ENCODE measurements at regions not wholly inside any gene's neighbourhood (a gene's known extent, or its start where the extent isn't known, plus 50 kb on each side); places are given as distances from the start of the nearest gene placed in this dataset.

DNA sequence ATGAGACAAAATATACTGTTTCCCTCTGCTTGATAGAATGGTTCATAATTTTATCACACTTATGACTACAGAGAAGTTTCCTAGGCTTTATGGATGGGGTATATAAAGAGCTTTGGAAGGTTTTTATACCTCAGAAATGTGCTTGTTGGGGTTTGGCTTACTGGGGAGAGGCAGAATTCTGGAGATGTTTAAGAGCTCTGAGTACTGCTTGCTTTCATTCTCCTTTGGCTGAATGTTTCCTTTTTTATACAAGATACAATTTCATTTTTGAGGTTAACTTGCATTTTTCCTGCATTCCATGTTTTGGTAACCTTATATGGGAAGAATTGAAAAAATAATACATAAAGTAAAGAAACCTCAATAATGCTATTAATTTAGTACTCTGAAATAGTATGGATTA is 157.7 kb upstream of the COL11A1 start:
- no peaks in the 10 kb centered on the region for H3K79me2 ChIP-seq (ENCODE audit: insufficient read depth, low read length)
- H3K36me3 ChIP-seq (ENCODE audit: control insufficient read depth in 1 of 2, insufficient read depth in 2 of 2, low read length in 2 of 2): no peaks in the 10 kb centered on the region
- intact Hi-C loops (cut with micrococcal nuclease): no loop called here
- no peak overlapping the region for H3K4me3 ChIP-seq (replicated peaks in 1 of 2; ENCODE audit: low read depth in 1 of 2, low read length in 2 of 2)
- DNase-seq (ENCODE audit: low read depth, low spot score): no peak
- no peaks in the 10 kb centered on the region for H3K9me2 ChIP-seq (ENCODE audit: insufficient read depth)
- no peaks in the 10 kb centered on the region for H3K4me1 ChIP-seq (ENCODE audit: control insufficient read depth in 1 of 2, insufficient read depth in 2 of 2, low read length in 2 of 2)
- TF ChIP-seq SIN3A (IDR thresholded peaks at IDR 0.05; ENCODE audit: low read depth) (no peak), ZFX (IDR thresholded peaks at IDR 0.05) (no peak), EGR1 (IDR thresholded peaks at IDR 0.05; ENCODE audit: low read depth) (no peak), SP1 (IDR thresholded peaks at IDR 0.05; ENCODE audit: low read depth) (no peak), YY1 (IDR thresholded peaks at IDR 0.05; ENCODE audit: extremely low read depth, insufficient replicate concordance, low read depth, low read length) (no peak), EZH2phosphoT487 (IDR thresholded peaks at IDR 0.05; ENCODE audit: borderline replicate concordance) (no peak), ELF1 (IDR thresholded peaks at IDR 0.05; ENCODE audit: borderline replicate concordance, low read depth) (no peak), TCF7L2 (IDR thresholded peaks at IDR 0.05; ENCODE audit: borderline replicate concordance, extremely low read depth, insufficient read depth, insufficient read length) (no peak), CEBPB (IDR thresholded peaks at IDR 0.05; ENCODE audit: low read depth) (no peak), FOSL1 (IDR thresholded peaks at IDR 0.05; ENCODE audit: low read depth) (no peak), SRF (IDR thresholded peaks at IDR 0.05; ENCODE audit: low read depth) (no peak), JUND (IDR thresholded peaks at IDR 0.05) (no peak)
- TF ChIP-seq, protein P1, sequence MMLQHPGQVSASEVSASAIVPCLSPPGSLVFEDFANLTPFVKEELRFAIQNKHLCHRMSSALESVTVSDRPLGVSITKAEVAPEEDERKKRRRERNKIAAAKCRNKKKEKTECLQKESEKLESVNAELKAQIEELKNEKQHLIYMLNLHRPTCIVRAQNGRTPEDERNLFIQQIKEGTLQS (IDR thresholded peaks at IDR 0.05): no peak
- TF ChIP-seq, protein P2, sequence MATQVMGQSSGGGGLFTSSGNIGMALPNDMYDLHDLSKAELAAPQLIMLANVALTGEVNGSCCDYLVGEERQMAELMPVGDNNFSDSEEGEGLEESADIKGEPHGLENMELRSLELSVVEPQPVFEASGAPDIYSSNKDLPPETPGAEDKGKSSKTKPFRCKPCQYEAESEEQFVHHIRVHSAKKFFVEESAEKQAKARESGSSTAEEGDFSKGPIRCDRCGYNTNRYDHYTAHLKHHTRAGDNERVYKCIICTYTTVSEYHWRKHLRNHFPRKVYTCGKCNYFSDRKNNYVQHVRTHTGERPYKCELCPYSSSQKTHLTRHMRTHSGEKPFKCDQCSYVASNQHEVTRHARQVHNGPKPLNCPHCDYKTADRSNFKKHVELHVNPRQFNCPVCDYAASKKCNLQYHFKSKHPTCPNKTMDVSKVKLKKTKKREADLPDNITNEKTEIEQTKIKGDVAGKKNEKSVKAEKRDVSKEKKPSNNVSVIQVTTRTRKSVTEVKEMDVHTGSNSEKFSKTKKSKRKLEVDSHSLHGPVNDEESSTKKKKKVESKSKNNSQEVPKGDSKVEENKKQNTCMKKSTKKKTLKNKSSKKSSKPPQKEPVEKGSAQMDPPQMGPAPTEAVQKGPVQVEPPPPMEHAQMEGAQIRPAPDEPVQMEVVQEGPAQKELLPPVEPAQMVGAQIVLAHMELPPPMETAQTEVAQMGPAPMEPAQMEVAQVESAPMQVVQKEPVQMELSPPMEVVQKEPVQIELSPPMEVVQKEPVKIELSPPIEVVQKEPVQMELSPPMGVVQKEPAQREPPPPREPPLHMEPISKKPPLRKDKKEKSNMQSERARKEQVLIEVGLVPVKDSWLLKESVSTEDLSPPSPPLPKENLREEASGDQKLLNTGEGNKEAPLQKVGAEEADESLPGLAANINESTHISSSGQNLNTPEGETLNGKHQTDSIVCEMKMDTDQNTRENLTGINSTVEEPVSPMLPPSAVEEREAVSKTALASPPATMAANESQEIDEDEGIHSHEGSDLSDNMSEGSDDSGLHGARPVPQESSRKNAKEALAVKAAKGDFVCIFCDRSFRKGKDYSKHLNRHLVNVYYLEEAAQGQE (IDR thresholded peaks at IDR 0.05; ENCODE audit: low read depth): no peak
- TF ChIP-seq, protein P3, sequence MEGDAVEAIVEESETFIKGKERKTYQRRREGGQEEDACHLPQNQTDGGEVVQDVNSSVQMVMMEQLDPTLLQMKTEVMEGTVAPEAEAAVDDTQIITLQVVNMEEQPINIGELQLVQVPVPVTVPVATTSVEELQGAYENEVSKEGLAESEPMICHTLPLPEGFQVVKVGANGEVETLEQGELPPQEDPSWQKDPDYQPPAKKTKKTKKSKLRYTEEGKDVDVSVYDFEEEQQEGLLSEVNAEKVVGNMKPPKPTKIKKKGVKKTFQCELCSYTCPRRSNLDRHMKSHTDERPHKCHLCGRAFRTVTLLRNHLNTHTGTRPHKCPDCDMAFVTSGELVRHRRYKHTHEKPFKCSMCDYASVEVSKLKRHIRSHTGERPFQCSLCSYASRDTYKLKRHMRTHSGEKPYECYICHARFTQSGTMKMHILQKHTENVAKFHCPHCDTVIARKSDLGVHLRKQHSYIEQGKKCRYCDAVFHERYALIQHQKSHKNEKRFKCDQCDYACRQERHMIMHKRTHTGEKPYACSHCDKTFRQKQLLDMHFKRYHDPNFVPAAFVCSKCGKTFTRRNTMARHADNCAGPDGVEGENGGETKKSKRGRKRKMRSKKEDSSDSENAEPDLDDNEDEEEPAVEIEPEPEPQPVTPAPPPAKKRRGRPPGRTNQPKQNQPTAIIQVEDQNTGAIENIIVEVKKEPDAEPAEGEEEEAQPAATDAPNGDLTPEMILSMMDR (IDR thresholded peaks at IDR 0.05 in 2 of 3, conservative IDR thresholded peaks at IDR 0.05 in 1 of 3; ENCODE audit: borderline replicate concordance in 1 of 3, insufficient read depth in 1 of 3, low read depth in 2 of 3, low read length in 2 of 3): no peak
- TF ChIP-seq, protein P4, sequence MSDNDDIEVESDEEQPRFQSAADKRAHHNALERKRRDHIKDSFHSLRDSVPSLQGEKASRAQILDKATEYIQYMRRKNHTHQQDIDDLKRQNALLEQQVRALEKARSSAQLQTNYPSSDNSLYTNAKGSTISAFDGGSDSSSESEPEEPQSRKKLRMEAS (IDR thresholded peaks at IDR 0.05): no peak
- TF ChIP-seq, protein P5, sequence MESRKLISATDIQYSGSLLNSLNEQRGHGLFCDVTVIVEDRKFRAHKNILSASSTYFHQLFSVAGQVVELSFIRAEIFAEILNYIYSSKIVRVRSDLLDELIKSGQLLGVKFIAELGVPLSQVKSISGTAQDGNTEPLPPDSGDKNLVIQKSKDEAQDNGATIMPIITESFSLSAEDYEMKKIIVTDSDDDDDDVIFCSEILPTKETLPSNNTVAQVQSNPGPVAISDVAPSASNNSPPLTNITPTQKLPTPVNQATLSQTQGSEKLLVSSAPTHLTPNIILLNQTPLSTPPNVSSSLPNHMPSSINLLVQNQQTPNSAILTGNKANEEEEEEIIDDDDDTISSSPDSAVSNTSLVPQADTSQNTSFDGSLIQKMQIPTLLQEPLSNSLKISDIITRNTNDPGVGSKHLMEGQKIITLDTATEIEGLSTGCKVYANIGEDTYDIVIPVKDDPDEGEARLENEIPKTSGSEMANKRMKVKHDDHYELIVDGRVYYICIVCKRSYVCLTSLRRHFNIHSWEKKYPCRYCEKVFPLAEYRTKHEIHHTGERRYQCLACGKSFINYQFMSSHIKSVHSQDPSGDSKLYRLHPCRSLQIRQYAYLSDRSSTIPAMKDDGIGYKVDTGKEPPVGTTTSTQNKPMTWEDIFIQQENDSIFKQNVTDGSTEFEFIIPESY (IDR thresholded peaks at IDR 0.05; ENCODE audit: extremely low read depth, insufficient replicate concordance, low read length): no peak
- no peak overlapping the region for H2AFZ ChIP-seq (ENCODE audit: low read depth, low read length, poor library complexity, severe bottlenecking)
- no peaks in the 10 kb centered on the region for H3K27me3 ChIP-seq (ENCODE audit: insufficient read depth, low read length)
- no peak overlapping the region for H3K9ac ChIP-seq (ENCODE audit: low read length)
- no peaks in the 10 kb centered on the region for H3K9me3 ChIP-seq (ENCODE audit: control insufficient read depth in 1 of 2, insufficient read depth in 1 of 2, low read depth in 1 of 2, low read length in 2 of 2)
- CTCF ChIA-PET: no interaction called here
- no peak overlapping the region for H3K27ac ChIP-seq (ENCODE audit: low read depth, low read length)
- no TSS peak for BruUV-seq (replicated peaks)
- RAD21 ChIA-PET (ENCODE audit: low non-redundant PET in 1 of 2, low total read pairs in 2 of 2, uncharacterized antibody in 2 of 2, unreplicated experiment in 2 of 2): no interaction called here
- no peak overlapping the region for H3K4me2 ChIP-seq (ENCODE audit: low read length)
- no peak for ATAC-seq
- POLR2A ChIA-PET: no interaction called here
- no peaks in the 10 kb centered on the region for H4K20me1 ChIP-seq (ENCODE audit: insufficient read depth)

All from HCT116 (cell line).